Uterus (tissue), 2 donors: ENCODE measurements at regions not wholly inside any gene's neighbourhood (a gene's known extent, or its start where the extent isn't known, plus 50 kb on each side); places are given as distances from the start of the nearest gene placed in this dataset.

ENCODE experiments used
- POLR2A ChIP-seq, 2 donors: fragments of 450-650 bp; IDR thresholded peaks; one replicate each; pipeline ENCODE4 v1.6.1; 2016; ENCODE audit warnings: antibody characterized with exemption in 2 of 2, mild to moderate bottlenecking in 1 of 2, moderate library complexity in 1 of 2
- TF ChIP-seq, protein P1 (sequence below), 4 experiments: fragments of 200-600 bp in 2 of 4; fragments of 450-650 bp in 2 of 4; sonication (generic) in 2 of 4; IDR thresholded peaks; one replicate each; pipeline ENCODE4 v1.5.1; 2016 to 2019; ENCODE audit warnings: antibody characterized with exemption in 4 of 4, mild to moderate bottlenecking in 2 of 4, moderate library complexity in 1 of 4

DNA sequence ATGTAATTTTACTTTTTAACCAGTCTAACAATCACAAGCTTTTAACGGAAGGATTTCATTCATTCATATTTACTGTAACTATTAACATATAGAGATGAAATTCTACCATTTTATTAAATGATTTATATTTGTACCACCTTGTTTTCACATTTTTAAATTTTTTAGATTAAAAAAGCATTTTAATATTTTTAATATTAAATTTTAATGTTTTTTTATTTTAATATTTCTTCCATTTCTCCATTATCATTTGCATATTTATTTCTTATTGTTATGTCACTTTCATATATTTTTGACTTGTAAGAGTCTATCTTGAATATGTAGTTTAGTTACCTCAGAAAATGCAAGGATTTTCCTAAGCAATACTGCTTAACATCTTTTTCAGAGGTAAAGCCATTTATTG is 1034.0 kb upstream of the PTPRD start:
- TF ChIP-seq, protein P1, sequence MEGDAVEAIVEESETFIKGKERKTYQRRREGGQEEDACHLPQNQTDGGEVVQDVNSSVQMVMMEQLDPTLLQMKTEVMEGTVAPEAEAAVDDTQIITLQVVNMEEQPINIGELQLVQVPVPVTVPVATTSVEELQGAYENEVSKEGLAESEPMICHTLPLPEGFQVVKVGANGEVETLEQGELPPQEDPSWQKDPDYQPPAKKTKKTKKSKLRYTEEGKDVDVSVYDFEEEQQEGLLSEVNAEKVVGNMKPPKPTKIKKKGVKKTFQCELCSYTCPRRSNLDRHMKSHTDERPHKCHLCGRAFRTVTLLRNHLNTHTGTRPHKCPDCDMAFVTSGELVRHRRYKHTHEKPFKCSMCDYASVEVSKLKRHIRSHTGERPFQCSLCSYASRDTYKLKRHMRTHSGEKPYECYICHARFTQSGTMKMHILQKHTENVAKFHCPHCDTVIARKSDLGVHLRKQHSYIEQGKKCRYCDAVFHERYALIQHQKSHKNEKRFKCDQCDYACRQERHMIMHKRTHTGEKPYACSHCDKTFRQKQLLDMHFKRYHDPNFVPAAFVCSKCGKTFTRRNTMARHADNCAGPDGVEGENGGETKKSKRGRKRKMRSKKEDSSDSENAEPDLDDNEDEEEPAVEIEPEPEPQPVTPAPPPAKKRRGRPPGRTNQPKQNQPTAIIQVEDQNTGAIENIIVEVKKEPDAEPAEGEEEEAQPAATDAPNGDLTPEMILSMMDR (IDR thresholded peaks at IDR 0.05) = no peak
- TF ChIP-seq POLR2A (IDR thresholded peaks at IDR 0.05) = no peak
